PC-3 (cell line): ENCODE measurements at regions not wholly inside any gene's neighbourhood (a gene's known extent, or its start where the extent isn't known, plus 50 kb on each side); places are given as distances from the start of the nearest gene placed in this dataset.

ENCODE experiments used
- ATAC-seq: fragments of 200-7000 bp; cut with Tn5 transposase; 2 replicates; pipeline ENCODE4 v1.9.1; 2020; ENCODE audit warnings: mild to moderate bottlenecking, moderate library complexity
- BruUV-seq: library from RNA; stranded (reverse); fragments of 400-500 nt; replicated peaks from 2 replicates; lab custom pipeline; 2021; lab: Mats Ljungman, UMichigan
- CTCF ChIA-PET: fragments of 300-600 bp; sonication (Branson Sonifier 250); formaldehyde crosslinking; loops from one replicate; lab custom pipeline; 2022; ENCODE audit warnings: antibody characterized with exemption; lab: Charles Lee
- POLR2A ChIA-PET: fragments of 300-600 bp; sonication (Branson Sonifier 250); formaldehyde crosslinking; loops from one replicate; lab custom pipeline; 2022; ENCODE audit warnings: antibody characterized with exemption; ENCODE audit not compliant: unreplicated experiment; lab: Charles Lee
- DNase-seq: peaks from one replicate; pipeline ENCODE4 v3.0.0-alpha.2; 2015
- H2AFZ ChIP-seq: fragments of 300-600 bp; sonication (generic); 2 replicates; pipeline ENCODE4 v1.6.0; 2016; ENCODE audit warnings: antibody characterized with exemption, low read length
- H3F3A ChIP-seq: fragments of 300-600 bp; sonication (generic); one replicate; pipeline ENCODE4 v1.6.0; 2017; ENCODE audit warnings: antibody characterized with exemption, low read length, control low read depth, mild to moderate bottlenecking; ENCODE audit not compliant: unreplicated experiment
- H3K27ac ChIP-seq: fragments of 300-600 bp; sonication (generic); 2 replicates; pipeline ENCODE4 v1.5.1; 2016; ENCODE audit warnings: mild to moderate bottlenecking, low read length
- H3K27me3 ChIP-seq: fragments of 300-600 bp; sonication (generic); 2 replicates; pipeline ENCODE4 v1.6.1; 2016; ENCODE audit warnings: low read length, mixed read lengths
- H3K36me3 ChIP-seq: fragments of 300-600 bp; sonication (generic); 2 replicates; pipeline ENCODE4 v1.6.1; 2016; ENCODE audit warnings: low read depth, mixed run types, low read length, mixed read lengths
- H3K4me1 ChIP-seq: fragments of 300-600 bp; sonication (generic); 2 replicates; pipeline ENCODE4 v1.5.1; 2016; ENCODE audit warnings: low read length; ENCODE audit not compliant: insufficient read depth
- H3K4me2 ChIP-seq: fragments of 300-600 bp; sonication (generic); 2 replicates; pipeline ENCODE4 v1.6.0; 2016; ENCODE audit warnings: low read length
- H3K4me3 ChIP-seq: fragments of 300-600 bp; sonication (generic); 2 replicates; pipeline ENCODE4 v1.5.1; 2016; ENCODE audit warnings: mild to moderate bottlenecking, low read length, mixed read lengths
- H3K79me2 ChIP-seq: fragments of 300-600 bp; sonication (generic); 2 replicates; pipeline ENCODE4 v1.6.1; 2017; ENCODE audit warnings: low read length, mixed read lengths
- H3K9ac ChIP-seq: fragments of 300-600 bp; sonication (generic); 2 replicates; pipeline ENCODE4 v1.6.0; 2016; ENCODE audit warnings: mild to moderate bottlenecking, low read length
- H3K9me2 ChIP-seq: fragments of 300-600 bp; sonication (generic); replicated peaks from 2 replicates; pipeline ENCODE4 v1.6.1; 2016; ENCODE audit warnings: mixed run types, low read length, mixed read lengths
- H3K9me3 ChIP-seq: fragments of 300-600 bp; sonication (generic); 2 replicates; pipeline ENCODE4 v1.6.1; 2016; ENCODE audit warnings: low read length, mixed read lengths
- H4K20me1 ChIP-seq: fragments of 300-600 bp; sonication (generic); 2 replicates; pipeline ENCODE4 v1.6.1; 2016; ENCODE audit warnings: low read length, mixed read lengths
- EZH2 ChIP-seq: fragments of 300-600 bp; sonication (generic); IDR thresholded peaks from one replicate; pipeline ENCODE4 v1.6.1; 2017; ENCODE audit warnings: antibody characterized with exemption, mild to moderate bottlenecking, low read length; ENCODE audit not compliant: unreplicated experiment
- EZH2phosphoT487 ChIP-seq: fragments of 300-600 bp; sonication (generic); IDR thresholded peaks from 2 replicates; pipeline ENCODE4 v1.6.1; 2018; ENCODE audit warnings: mild to moderate bottlenecking, antibody characterized with exemption, low read length, borderline replicate concordance
- intact Hi-C: fragments of 100-400 bp; cut with micrococcal nuclease; formaldehyde crosslinking; loops from 2 replicates; pipeline ENCODE4 v1.9.0; 2023
- TF ChIP-seq, protein P1 (sequence below): fragments of 300-600 bp; sonication (generic); conservative IDR thresholded peaks from 2 replicates; pipeline ENCODE4 v1.5.1; 2017; ENCODE audit warnings: antibody characterized with exemption, low read depth, mild to moderate bottlenecking, low read length

DNA sequence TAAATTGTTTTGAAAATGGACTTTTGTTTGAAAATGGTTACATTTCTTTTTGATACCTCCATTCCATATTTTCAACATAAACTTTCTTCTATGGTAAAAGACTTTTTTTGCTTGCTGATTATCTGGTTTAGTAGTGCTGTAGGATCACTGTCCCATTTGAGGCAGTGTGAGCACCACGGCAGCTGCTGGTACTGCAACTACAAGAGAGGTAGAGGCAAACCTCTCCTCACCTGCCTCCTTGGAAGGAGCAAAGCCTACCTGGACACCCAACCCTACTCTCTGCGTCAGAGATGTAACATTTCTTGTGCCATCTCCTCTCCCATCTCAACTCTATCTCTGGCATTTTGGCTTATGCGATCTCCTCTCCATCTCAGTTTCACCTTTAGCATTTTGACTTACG, 460.1 kb downstream of the SHQ1 start:
- ATAC-seq (no peak), DNase-seq (no peak)
- ChIA-PET POLR2A (no interaction called here), CTCF (no interaction called here)
- H3K4me1 ChIP-seq, result no peaks in the 10 kb centered on the region
- H3K9me3 ChIP-seq, result no peaks in the 10 kb centered on the region
- BruUV-seq, result no TSS peak
- peaks cover 63% of the 10 kb centered on the region; the same call in 1 of the 2 replicates for H4K20me1 ChIP-seq
- no peak for TF ChIP-seq EZH2
- no peak for TF ChIP-seq EZH2phosphoT487
- TF ChIP-seq, protein P1, sequence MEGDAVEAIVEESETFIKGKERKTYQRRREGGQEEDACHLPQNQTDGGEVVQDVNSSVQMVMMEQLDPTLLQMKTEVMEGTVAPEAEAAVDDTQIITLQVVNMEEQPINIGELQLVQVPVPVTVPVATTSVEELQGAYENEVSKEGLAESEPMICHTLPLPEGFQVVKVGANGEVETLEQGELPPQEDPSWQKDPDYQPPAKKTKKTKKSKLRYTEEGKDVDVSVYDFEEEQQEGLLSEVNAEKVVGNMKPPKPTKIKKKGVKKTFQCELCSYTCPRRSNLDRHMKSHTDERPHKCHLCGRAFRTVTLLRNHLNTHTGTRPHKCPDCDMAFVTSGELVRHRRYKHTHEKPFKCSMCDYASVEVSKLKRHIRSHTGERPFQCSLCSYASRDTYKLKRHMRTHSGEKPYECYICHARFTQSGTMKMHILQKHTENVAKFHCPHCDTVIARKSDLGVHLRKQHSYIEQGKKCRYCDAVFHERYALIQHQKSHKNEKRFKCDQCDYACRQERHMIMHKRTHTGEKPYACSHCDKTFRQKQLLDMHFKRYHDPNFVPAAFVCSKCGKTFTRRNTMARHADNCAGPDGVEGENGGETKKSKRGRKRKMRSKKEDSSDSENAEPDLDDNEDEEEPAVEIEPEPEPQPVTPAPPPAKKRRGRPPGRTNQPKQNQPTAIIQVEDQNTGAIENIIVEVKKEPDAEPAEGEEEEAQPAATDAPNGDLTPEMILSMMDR, result no peak
- H3K9me2 ChIP-seq, result no peaks in the 10 kb centered on the region
- intact Hi-C loops, result loop anchor here (5.0 kb wide), 1 partner anchor 434 kb away; no protein-coding TSS in a partner anchor
- no peak overlapping the region for H3K4me3 ChIP-seq
- no peak overlapping the region for H3K9ac ChIP-seq
- no peak overlapping the region for H3K4me2 ChIP-seq
- H3F3A ChIP-seq, result no peaks in the 10 kb centered on the region
- no peaks in the 10 kb centered on the region for H3K27me3 ChIP-seq
- H3K36me3 ChIP-seq, result no peaks in the 10 kb centered on the region
- peaks cover 100% of the 10 kb centered on the region for H3K79me2 ChIP-seq
- no peak overlapping the region for H2AFZ ChIP-seq
- no peak overlapping the region for H3K27ac ChIP-seq

DNA sequence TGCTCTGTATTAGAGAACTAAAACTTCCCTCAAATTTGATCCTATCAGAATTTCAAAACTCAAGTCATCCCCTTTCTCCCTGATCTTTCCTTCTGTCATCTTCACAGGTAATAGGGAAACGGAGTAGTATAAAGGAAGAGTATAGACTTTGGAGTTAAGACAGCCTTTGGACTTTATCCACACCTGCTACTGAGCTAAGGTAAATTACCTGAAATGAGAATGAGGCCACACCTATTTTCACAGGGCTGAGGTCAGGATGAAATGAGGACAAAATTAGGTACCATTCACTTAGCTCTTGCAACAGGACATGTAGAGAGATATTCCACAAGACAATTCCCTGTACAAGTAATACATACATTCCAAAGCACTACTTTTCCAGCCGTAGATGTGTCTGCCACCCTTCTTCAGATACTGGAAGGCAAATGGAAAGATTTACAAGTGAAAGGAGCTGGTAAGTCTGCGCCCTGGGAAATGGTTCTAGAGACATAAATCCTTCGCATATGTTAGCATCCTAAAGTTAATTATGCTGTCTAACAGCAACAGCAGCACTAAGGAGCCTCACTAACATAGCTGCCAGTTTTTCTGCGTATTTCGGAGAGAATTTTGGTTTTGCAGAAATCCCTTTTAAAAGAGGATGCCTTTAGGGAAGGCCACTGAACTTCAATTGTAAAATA, 461.8 kb downstream of the SHQ1 start:
- Histone ChIP-seq H3K4me3 (no peak overlapping the region), H3K79me2 (peaks cover 100% of the 10 kb centered on the region), H3K4me1 (no peaks in the 10 kb centered on the region), H3K27me3 (no peaks in the 10 kb centered on the region), H3K9me3 (no peaks in the 10 kb centered on the region), H3K27ac (no peak overlapping the region), H3K9ac (no peak overlapping the region), H3K4me2 (no peak overlapping the region), H3F3A (no peaks in the 10 kb centered on the region), H2AFZ (no peak overlapping the region), H4K20me1 (peaks cover 56% of the 10 kb centered on the region; the same call in 1 of the 2 replicates), H3K9me2 (no peaks in the 10 kb centered on the region), H3K36me3 (no peaks in the 10 kb centered on the region)
- no TSS peak for BruUV-seq
- CTCF ChIA-PET, result no interaction called here
- DNase-seq, result no peak
- ATAC-seq, result no peak
- POLR2A ChIA-PET, result no interaction called here
- no peak for TF ChIP-seq EZH2phosphoT487
- TF ChIP-seq, protein P1, result no peak
- TF ChIP-seq EZH2, result no peak
- intact Hi-C loops, result loop anchor here (5.0 kb wide), 1 partner anchor 436 kb away; no protein-coding TSS in a partner anchor

DNA sequence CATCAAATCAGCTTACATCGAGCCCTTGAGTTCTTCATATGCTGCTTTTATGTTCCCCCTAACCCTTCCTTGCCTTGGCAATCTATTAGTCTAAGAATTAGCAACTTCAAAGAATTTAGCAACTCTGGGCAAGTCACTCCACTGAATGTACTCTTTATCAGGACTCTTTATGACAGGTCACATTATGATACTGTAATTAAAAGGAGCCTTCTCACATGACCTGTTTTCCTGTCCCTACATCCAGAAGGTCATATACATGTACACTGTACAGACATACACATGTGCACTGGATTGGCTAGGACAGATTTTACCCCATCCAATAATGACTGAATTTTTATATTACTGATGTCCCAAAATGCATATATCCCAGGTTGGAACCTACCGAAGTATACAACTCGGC, 463.1 kb downstream of the SHQ1 start:
- TF ChIP-seq EZH2phosphoT487, result no peak
- TF ChIP-seq EZH2, result no peak
- TF ChIP-seq, protein P1, result no peak
- CTCF ChIA-PET, result no interaction called here
- ATAC-seq (no peak), DNase-seq (no peak)
- H3K4me2 ChIP-seq, result no peak overlapping the region
- H3K79me2 ChIP-seq, result peaks cover 100% of the 10 kb centered on the region
- peaks cover 8% of the 10 kb centered on the region for H3K4me1 ChIP-seq
- BruUV-seq, result no TSS peak
- H3K9me2 ChIP-seq, result no peaks in the 10 kb centered on the region
- H3K9ac ChIP-seq, result no peak overlapping the region
- H2AFZ ChIP-seq, result no peak overlapping the region
- no peak overlapping the region for H3K27ac ChIP-seq
- H3K9me3 ChIP-seq, result no peaks in the 10 kb centered on the region
- H3K4me3 ChIP-seq, result no peak overlapping the region
- H3K36me3 ChIP-seq, result no peaks in the 10 kb centered on the region
- peaks cover 57% of the 10 kb centered on the region for H4K20me1 ChIP-seq
- no peaks in the 10 kb centered on the region for H3F3A ChIP-seq
- H3K27me3 ChIP-seq, result no peaks in the 10 kb centered on the region
- intact Hi-C loops, result loop anchor here (5.0 kb wide), 1 partner anchor 437 kb away; no protein-coding TSS in a partner anchor
- POLR2A ChIA-PET, result no interaction called here
